ENCODE measurements at regions not wholly inside any gene's neighbourhood (a gene's known extent, or its start where the extent isn't known, plus 50 kb on each side); places are given as distances from the start of the nearest gene placed in this dataset.

DNA sequence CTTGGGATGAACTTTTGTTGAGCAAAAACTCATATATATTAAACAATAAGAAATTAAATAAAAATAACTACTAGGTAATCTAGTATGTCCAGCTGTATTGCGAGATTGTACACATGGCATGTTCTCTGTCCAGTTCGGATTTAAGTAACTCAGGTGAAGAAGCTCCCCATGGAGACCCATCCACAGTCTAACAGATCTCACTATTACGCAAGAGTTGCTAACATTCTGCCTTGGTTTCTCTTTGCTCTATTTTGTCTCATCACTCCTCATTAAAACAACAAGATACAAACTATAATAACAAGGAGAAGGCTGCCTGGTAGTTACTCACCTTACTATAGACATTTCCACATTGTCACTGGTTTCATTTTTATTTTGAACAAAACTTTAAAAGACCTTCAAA, 1372.3 kb upstream of the CELF2 start:
- TF ChIP-seq, protein P1, sequence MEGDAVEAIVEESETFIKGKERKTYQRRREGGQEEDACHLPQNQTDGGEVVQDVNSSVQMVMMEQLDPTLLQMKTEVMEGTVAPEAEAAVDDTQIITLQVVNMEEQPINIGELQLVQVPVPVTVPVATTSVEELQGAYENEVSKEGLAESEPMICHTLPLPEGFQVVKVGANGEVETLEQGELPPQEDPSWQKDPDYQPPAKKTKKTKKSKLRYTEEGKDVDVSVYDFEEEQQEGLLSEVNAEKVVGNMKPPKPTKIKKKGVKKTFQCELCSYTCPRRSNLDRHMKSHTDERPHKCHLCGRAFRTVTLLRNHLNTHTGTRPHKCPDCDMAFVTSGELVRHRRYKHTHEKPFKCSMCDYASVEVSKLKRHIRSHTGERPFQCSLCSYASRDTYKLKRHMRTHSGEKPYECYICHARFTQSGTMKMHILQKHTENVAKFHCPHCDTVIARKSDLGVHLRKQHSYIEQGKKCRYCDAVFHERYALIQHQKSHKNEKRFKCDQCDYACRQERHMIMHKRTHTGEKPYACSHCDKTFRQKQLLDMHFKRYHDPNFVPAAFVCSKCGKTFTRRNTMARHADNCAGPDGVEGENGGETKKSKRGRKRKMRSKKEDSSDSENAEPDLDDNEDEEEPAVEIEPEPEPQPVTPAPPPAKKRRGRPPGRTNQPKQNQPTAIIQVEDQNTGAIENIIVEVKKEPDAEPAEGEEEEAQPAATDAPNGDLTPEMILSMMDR (IDR thresholded peaks at IDR 0.05; ENCODE audit: low read length): no peak
- no peak for TF ChIP-seq EZH2 (IDR thresholded peaks at IDR 0.05; ENCODE audit: borderline replicate concordance, low read length)
